Ascending aorta (tissue), 2 donors: ENCODE measurements at regions not wholly inside any gene's neighbourhood (a gene's known extent, or its start where the extent isn't known, plus 50 kb on each side); places are given as distances from the start of the nearest gene placed in this dataset.
"Not testable (repeated sequence)": the region's sequence is repeated elsewhere in the genome, so short reads cannot be mapped to it uniquely, and the experiment has no call there.

Experiments
- DNase-seq, 2 donors: peaks; one replicate each; pipeline ENCODE4 v3.0.0-alpha.2; 2019; ENCODE audit warnings: low spot score in 2 of 2
- H3K27ac ChIP-seq, 2 donors: fragments of 200-600 bp; sonication (generic); one replicate each; pipeline ENCODE4 v1.5.1; 2016 to 2017; ENCODE audit warnings: mild to moderate bottlenecking in 1 of 2
- H3K27me3 ChIP-seq: fragments of 200-600 bp; sonication (generic); one replicate; pipeline ENCODE4 v1.5.1; 2017
- H3K36me3 ChIP-seq, 2 donors: fragments of 200-600 bp; sonication (generic); one replicate each; pipeline ENCODE4 v1.5.1; 2016
- H3K4me1 ChIP-seq, 2 donors: fragments of 200-600 bp; sonication (generic); one replicate each; pipeline ENCODE4 v1.5.1; 2016 to 2017; ENCODE audit warnings: mild to moderate bottlenecking in 1 of 2
- H3K4me3 ChIP-seq, 2 donors: fragments of 200-600 bp; sonication (generic); one replicate each; pipeline ENCODE4 v1.5.1; 2016 to 2017; ENCODE audit warnings: mild to moderate bottlenecking in 1 of 2
- H3K9me3 ChIP-seq, 2 donors: fragments of 200-600 bp; sonication (generic); one replicate each; pipeline ENCODE4 v1.5.1; 2016
- intact Hi-C: fragments of 100-400 bp; cut with DNase I; formaldehyde crosslinking; loops from one replicate; pipeline ENCODE4 v1.15.1; 2023
- TF ChIP-seq, protein P1 (sequence below), 3 experiments: fragments of 200-600 bp in 2 of 3; fragments of 450-650 bp in 1 of 3; sonication (generic) in 2 of 3; IDR thresholded peaks; one replicate each; pipeline ENCODE4 v1.5.1; 2016 to 2019; ENCODE audit warnings: antibody characterized with exemption in 3 of 3, mild to moderate bottlenecking in 1 of 3, moderate library complexity in 1 of 3

DNA sequence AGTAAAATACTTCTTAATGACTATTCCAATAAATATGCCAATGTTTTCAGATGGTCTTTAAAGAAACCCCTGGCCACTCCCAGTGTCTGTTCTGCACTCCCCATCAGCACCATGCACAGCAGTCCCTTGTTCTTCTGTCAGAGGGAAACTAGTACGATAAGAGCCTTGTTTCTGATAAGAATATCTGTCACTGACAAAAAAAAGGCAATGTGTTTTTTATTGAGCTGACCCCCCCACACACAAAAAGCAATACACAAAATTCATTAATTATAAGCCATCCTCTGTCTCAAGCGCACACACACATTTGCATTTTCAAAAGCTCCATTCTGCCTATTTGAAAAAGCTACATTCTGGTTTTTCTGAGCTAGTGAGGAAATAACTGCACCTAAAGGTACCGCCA lies 119.1 kb downstream of the ENC1 start:
- no peak for DNase-seq
- intact Hi-C loops = no loop called here
- Histone ChIP-seq H3K27ac (no peak overlapping the region), H3K36me3 (no peaks in the 10 kb centered on the region), H3K27me3 (no peaks in the 10 kb centered on the region), H3K4me3 (no peak overlapping the region), H3K9me3 (no peaks in the 10 kb centered on the region), H3K4me1 (no peaks in the 10 kb centered on the region)
- TF ChIP-seq, protein P1, sequence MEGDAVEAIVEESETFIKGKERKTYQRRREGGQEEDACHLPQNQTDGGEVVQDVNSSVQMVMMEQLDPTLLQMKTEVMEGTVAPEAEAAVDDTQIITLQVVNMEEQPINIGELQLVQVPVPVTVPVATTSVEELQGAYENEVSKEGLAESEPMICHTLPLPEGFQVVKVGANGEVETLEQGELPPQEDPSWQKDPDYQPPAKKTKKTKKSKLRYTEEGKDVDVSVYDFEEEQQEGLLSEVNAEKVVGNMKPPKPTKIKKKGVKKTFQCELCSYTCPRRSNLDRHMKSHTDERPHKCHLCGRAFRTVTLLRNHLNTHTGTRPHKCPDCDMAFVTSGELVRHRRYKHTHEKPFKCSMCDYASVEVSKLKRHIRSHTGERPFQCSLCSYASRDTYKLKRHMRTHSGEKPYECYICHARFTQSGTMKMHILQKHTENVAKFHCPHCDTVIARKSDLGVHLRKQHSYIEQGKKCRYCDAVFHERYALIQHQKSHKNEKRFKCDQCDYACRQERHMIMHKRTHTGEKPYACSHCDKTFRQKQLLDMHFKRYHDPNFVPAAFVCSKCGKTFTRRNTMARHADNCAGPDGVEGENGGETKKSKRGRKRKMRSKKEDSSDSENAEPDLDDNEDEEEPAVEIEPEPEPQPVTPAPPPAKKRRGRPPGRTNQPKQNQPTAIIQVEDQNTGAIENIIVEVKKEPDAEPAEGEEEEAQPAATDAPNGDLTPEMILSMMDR (IDR thresholded peaks at IDR 0.05) = no peak

DNA sequence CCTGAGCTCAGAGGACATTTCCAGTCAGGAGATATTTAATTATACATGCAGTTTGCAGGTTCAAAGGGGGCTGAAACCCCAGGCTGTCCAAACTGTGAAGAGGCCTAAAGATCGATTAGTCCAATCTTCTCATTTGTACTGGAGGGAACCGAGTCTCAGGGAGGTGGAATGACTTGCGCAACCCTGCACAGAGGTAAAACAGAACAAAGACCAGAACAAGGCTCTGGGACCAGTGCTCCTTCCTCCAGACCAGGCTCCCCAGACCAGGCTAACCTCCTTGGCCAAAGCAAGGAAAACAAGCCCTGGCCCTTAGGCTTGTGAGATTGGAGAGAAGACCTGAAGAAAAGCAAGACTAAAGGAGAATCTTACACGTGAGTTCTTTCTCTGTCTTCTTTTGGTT lies 120.8 kb downstream of the ENC1 start:
- Histone ChIP-seq H3K27ac (no peak overlapping the region), H3K36me3 (no peaks in the 10 kb centered on the region), H3K27me3 (no peaks in the 10 kb centered on the region), H3K4me1 (no peaks in the 10 kb centered on the region), H3K9me3 (no peaks in the 10 kb centered on the region), H3K4me3 (no peak overlapping the region)
- no peak for DNase-seq
- intact Hi-C loops = no loop called here
- TF ChIP-seq, protein P1 (IDR thresholded peaks at IDR 0.05) = no peak

DNA sequence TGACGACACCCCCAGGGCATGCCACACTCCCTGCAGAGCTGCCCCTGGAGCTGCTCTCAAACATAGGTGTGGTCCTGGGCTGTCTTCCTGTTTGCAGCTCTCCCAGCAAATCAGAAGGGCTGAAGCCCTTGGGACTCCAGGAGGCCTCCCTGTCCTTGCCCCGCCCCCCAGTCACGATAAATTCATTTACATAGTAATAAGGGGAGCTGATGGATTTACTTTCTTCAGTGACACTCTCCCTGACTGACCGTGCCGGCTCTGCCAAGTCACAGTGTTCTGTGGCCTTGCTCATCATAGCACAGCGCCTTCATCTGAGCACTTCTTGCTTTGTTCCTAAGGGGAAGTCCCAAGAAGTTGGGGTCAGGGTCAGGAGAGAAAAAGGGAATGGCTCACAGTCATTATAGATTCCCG lies 121.4 kb downstream of the ENC1 start:
- DNase-seq = no peak
- Histone ChIP-seq H3K4me1 (no peaks in the 10 kb centered on the region), H3K27ac (no peak overlapping the region), H3K36me3 (no peaks in the 10 kb centered on the region), H3K27me3 (no peaks in the 10 kb centered on the region), H3K9me3 (no peaks in the 10 kb centered on the region), H3K4me3 (no peak overlapping the region)
- intact Hi-C loops = no loop called here
- TF ChIP-seq, protein P1 (IDR thresholded peaks at IDR 0.05) = no peak

DNA sequence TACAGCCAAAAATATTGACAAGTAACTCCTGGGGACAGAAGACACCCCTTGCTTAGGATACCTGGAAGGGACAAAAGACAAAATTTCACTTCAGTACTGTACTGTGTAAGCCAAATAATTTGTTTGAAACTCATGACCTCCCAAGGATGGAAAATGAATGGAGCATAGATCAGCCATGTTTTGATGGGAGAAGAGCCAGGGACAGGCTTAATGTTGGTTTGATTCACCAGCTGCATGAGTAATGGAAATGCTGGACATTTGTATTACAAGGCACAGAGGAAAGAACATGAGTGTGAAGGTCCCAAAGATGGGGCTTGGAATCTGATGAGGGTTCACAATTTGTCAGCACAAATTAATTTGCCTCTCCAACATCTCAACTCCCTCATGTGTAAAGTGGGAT lies 122.8 kb downstream of the ENC1 start:
- H3K36me3 ChIP-seq = no peaks in the 10 kb centered on the region
- no peaks in the 10 kb centered on the region for H3K9me3 ChIP-seq
- intact Hi-C loops = no loop called here
- TF ChIP-seq, protein P1 (IDR thresholded peaks at IDR 0.05) = no peak
- DNase-seq = no peak
- no peaks in the 10 kb centered on the region for H3K27me3 ChIP-seq
- no peak overlapping the region for H3K27ac ChIP-seq
- no peaks in the 10 kb centered on the region for H3K4me1 ChIP-seq
- no peak overlapping the region for H3K4me3 ChIP-seq

DNA sequence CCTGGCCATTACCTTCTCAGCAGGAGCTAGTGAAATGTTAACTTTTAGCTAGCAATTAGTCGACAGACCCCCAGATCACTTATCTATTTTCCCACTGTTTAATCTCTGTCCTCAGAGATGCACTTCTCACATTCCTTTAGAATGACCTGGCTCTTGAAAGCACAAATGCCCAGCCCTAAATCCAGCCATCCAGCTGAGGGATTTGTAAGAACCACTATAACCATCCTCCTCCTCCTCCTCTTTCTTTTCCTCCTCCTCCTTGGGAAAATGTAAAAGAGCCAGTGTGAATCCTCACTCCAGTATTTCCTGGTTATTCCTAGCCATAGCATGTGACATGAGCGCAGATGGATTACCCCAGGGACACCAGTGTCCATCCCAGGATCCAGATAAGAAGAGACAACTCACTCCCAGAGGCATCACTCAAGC lies 124.3 kb downstream of the ENC1 start:
- intact Hi-C loops = no loop called here
- DNase-seq = no peak
- Histone ChIP-seq H3K4me1 (no peaks in the 10 kb centered on the region), H3K4me3 (no peak overlapping the region), H3K36me3 (no peaks in the 10 kb centered on the region), H3K27ac (no peak overlapping the region), H3K27me3 (no peaks in the 10 kb centered on the region), H3K9me3 (no peaks in the 10 kb centered on the region)
- TF ChIP-seq, protein P1 (IDR thresholded peaks at IDR 0.05) = no peak

DNA sequence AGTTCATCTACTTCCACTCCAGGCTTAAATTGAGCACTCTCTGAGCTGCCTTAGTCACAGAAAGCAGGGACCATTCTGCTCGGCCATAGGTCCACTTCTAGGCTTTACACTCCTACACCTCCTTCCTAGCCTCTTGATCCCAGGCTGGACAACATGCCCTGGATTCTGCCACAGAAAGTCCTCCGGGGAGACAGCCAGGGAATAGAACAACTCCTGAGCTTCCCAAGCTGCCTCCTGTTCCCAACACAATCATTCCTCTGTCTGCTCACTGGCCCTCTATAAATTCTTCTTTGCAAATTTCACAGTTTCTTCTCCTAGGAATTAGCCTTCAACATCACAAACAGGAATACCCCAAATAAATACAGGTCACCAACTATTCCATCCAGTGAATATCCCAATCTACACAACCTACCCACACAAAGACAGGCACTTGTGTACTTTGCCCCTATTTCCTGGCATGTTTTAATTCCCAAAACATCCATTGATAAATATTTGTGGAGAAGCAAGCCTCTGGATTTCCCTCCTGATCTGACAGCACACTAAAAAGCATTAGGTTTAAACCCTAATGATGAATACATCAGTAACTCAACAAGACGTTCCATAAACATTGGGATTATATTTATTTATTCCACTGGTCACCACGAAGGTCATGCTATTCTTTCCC lies 125.5 kb downstream of the ENC1 start:
- Histone ChIP-seq H3K4me1 (no peaks in the 10 kb centered on the region), H3K4me3 (no peak overlapping the region), H3K27me3 (no peaks in the 10 kb centered on the region), H3K36me3 (no peaks in the 10 kb centered on the region), H3K9me3 (no peaks in the 10 kb centered on the region), H3K27ac (no peak overlapping the region)
- intact Hi-C loops = no loop called here
- no peak for DNase-seq
- TF ChIP-seq, protein P1 (IDR thresholded peaks at IDR 0.05) = no peak

DNA sequence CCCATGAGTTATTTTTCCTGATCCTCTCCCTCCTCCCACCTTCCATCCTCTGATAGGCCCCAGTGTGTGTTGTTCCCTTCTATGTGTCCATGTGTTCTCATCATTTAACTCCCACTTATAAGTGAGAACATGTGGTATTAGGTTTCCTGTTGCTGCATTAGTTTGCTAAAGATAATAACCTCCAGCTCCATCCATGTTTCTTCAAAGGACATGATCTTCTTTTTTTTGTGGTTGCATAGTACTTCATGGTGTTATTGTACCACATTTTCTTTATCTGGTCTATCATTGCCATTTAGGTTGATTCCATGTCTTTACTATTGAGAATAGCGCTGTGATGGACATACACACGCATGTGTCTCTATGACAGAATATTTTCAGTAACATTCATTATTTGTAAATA lies 128.8 kb downstream of the ENC1 start:
- H3K4me3 ChIP-seq, intact Hi-C loops, DNase-seq, H3K4me1 ChIP-seq, H3K27ac ChIP-seq, H3K27me3 ChIP-seq, H3K9me3 ChIP-seq, H3K36me3 ChIP-seq: not testable (repeated sequence)
